Keratinocyte (primary cell): ENCODE measurements at regions not wholly inside any gene's neighbourhood (a gene's known extent, or its start where the extent isn't known, plus 50 kb on each side); places are given as distances from the start of the nearest gene placed in this dataset.

Experiments
- CTCF ChIP-seq, 3 experiments: IDR thresholded peaks in 1 of 3; conservative IDR thresholded peaks in 1 of 3; optimal IDR thresholded peaks in 1 of 3; 2 replicates in 2 of 3; 3 replicates in 1 of 3; pipeline versions ENCODE3 to v1.5.1; 2011; ENCODE audit warnings: low read length in 3 of 3, mild to moderate bottlenecking in 3 of 3, moderate library complexity in 2 of 3, control low read depth in 1 of 3, inconsistent platforms in 1 of 3; ENCODE audit not compliant: insufficient read depth in 2 of 3; ENCODE audit errors: extremely low read depth in 1 of 3
- EZH2 ChIP-seq: IDR thresholded peaks from one replicate; pipeline ENCODE4 v1.6.1; 2012; ENCODE audit warnings: inconsistent platforms, mild to moderate bottlenecking, low read length, moderate library complexity

GRCh38 chr11:134730101-134730500, 318.1 kb upstream of the B3GAT1 start:
- TF ChIP-seq CTCF (optimal IDR thresholded peaks at IDR 0.05 in 1 of 3, IDR thresholded peaks at IDR 0.05 in 1 of 3, conservative IDR thresholded peaks at IDR 0.05 in 1 of 3; ENCODE audit: extremely low read depth in 1 of 3, insufficient read depth in 2 of 3, low read length in 3 of 3) (no peak), EZH2 (no peak)
